Fibroblast of lung (primary cell): ENCODE measurements at regions not wholly inside any gene's neighbourhood (a gene's known extent, or its start where the extent isn't known, plus 50 kb on each side); places are given as distances from the start of the nearest gene placed in this dataset.
A peak's percentile ranks its signal among the peaks of the same experiment; 100 is the strongest.

Experiments used
- DNase-seq, 2 donors: peaks; one replicate each; pipeline versions ENCODE4 v3.0.0 to v3.0.0-alpha.2; 2010; ENCODE audit warnings: low read depth in 2 of 2
- H2AFZ ChIP-seq: 2 replicates; pipeline ENCODE4 v1.5.1; 2012; ENCODE audit warnings: low read length, control low read depth, inconsistent platforms
- H3K27ac ChIP-seq: 2 replicates; pipeline ENCODE4 v1.5.1; 2011; ENCODE audit warnings: low read length, control low read depth; ENCODE audit not compliant: insufficient read depth
- H3K27me3 ChIP-seq: 2 replicates; pipeline ENCODE4 v1.5.1; 2011; ENCODE audit warnings: mild to moderate bottlenecking, low read length; ENCODE audit not compliant: control insufficient read depth, insufficient read depth
- H3K36me3 ChIP-seq: 2 replicates; pipeline ENCODE4 v1.5.1; 2011; ENCODE audit warnings: low read length; ENCODE audit not compliant: control insufficient read depth, insufficient read depth
- H3K4me1 ChIP-seq: 2 replicates; pipeline ENCODE4 v1.5.1; 2011; ENCODE audit warnings: low read length; ENCODE audit not compliant: control insufficient read depth, insufficient read depth; ENCODE audit errors: extremely low read depth
- H3K4me2 ChIP-seq: 2 replicates; pipeline ENCODE4 v1.5.1; 2011; ENCODE audit warnings: low read length, control low read depth; ENCODE audit not compliant: insufficient read depth; ENCODE audit errors: extremely low read depth
- H3K4me3 ChIP-seq, 4 experiments: fragments of 200-600 bp in 1 of 4; sonication (generic) in 1 of 4; replicated peaks in 1 of 4; 2 replicates each; pipeline ENCODE4 v1.5.1; 2011 to 2016; ENCODE audit warnings: low read length in 4 of 4, low read depth in 3 of 4, mild to moderate bottlenecking in 3 of 4, control low read depth in 2 of 4, inconsistent platforms in 1 of 4, mixed read lengths in 1 of 4; ENCODE audit not compliant: insufficient read depth in 1 of 4; ENCODE audit errors: control extremely low read depth in 1 of 4
- H3K79me2 ChIP-seq: 2 replicates; pipeline ENCODE4 v1.5.1; 2012; ENCODE audit warnings: mild to moderate bottlenecking, low read length, inconsistent platforms; ENCODE audit not compliant: control insufficient read depth, insufficient read depth
- H3K9ac ChIP-seq: 2 replicates; pipeline ENCODE4 v1.5.1; 2011; ENCODE audit warnings: mild to moderate bottlenecking, low read length, control low read depth; ENCODE audit not compliant: insufficient read depth
- H3K9me3 ChIP-seq: 2 replicates; pipeline ENCODE4 v1.5.1; 2012; ENCODE audit warnings: low read depth, low read length; ENCODE audit not compliant: control insufficient read depth, insufficient read depth
- H4K20me1 ChIP-seq: 2 replicates; pipeline ENCODE4 v1.5.1; 2011; ENCODE audit warnings: low read length; ENCODE audit not compliant: control insufficient read depth, insufficient read depth; ENCODE audit errors: extremely low read depth
- CTCF ChIP-seq, 2 donors: IDR thresholded peaks in 1 of 2; conservative IDR thresholded peaks in 1 of 2; 1 replicate in 1 of 2; 2 replicates in 1 of 2; pipeline ENCODE4 v1.5.1; 2011 to 2012; ENCODE audit warnings: low read length in 2 of 2, control low read depth in 1 of 2, inconsistent platforms in 1 of 2, low read depth in 1 of 2, mild to moderate bottlenecking in 1 of 2
- EZH2 ChIP-seq: IDR thresholded peaks from 2 replicates; pipeline ENCODE4 v1.5.1; 2012; ENCODE audit warnings: low read length, control low read depth, mild to moderate bottlenecking; ENCODE audit errors: missing control alignments

DNA sequence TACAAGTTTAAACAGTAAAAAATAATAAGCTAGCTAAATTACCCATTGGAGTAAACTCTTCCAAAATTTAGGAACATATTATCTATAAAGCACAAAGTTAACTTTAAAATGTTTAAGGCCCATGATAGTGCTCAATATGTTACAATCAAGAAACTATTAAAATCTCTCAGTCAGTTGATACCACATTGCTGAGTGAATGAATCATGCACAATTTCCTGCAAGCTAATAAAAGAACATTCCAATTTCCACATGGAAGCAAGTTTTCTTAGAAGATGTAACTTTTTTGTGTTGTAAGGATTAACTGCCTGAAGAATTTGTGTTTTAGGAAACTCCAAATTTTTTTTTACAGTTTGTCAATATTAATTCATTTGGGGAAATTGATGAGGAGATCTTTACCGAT lies 666.6 kb downstream of the SLITRK1 start:
- no peak overlapping the region for H3K4me2 ChIP-seq

DNA sequence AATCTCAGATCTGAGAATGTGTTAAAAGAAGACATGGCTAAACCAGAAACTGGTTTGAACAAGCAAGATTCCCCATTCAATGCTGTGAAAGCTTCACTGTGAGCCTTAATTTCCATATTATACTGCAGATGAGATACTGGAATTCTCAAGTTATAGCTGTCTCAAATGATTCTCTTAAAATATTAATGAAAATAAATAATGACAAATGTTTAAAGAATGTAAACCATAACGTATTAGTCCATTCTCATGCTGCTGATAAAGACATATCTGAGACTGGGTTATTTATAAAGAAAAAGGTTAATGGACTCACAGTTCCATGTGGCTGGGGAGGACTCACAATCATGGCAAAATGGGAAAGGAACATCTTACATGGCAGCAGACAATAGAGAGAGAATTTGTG lies 667.8 kb downstream of the SLITRK1 start:
- Histone ChIP-seq H3K9me3 (no peaks in the 10 kb centered on the region), H3K4me1 (no peaks in the 10 kb centered on the region), H3K9ac (no peak overlapping the region), H4K20me1 (no peaks in the 10 kb centered on the region), H3K36me3 (no peaks in the 10 kb centered on the region), H3K4me3 (no peak overlapping the region), H3K79me2 (no peaks in the 10 kb centered on the region), H3K27ac (peak overlapping the region; percentile 6), H3K27me3 (no peaks in the 10 kb centered on the region), H2AFZ (no peak overlapping the region), H3K4me2 (no peak overlapping the region)
- DNase-seq: peak in 1 of 2 donors; percentile 8
- TF ChIP-seq CTCF (conservative IDR thresholded peaks at IDR 0.05 in 1 of 2, IDR thresholded peaks at IDR 0.05 in 1 of 2; ENCODE audit: low read depth in 1 of 2, low read length in 2 of 2) (no peak), EZH2 (no peak)

More for the DNA sequence above, 666.6 kb downstream of the SLITRK1 start:
- Histone ChIP-seq H3K79me2 (no peaks in the 10 kb centered on the region), H3K4me3 (no peak overlapping the region), H4K20me1 (no peaks in the 10 kb centered on the region), H3K9ac (no peak overlapping the region), H3K27me3 (no peaks in the 10 kb centered on the region), H3K9me3 (no peaks in the 10 kb centered on the region), H3K27ac (peak overlapping the region; percentile 65), H2AFZ (no peak overlapping the region), H3K36me3 (no peaks in the 10 kb centered on the region), H3K4me1 (no peaks in the 10 kb centered on the region)
- DNase-seq: peak; percentile 72
- TF ChIP-seq CTCF (conservative IDR thresholded peaks at IDR 0.05 in 1 of 2, IDR thresholded peaks at IDR 0.05 in 1 of 2; ENCODE audit: low read depth in 1 of 2, low read length in 2 of 2) (no peak), EZH2 (no peak)

- Histone ChIP-seq H2AFZ (no peak overlapping the region), H3K36me3 (no peaks in the 10 kb centered on the region), H3K9ac (no peak overlapping the region), H3K79me2 (no peaks in the 10 kb centered on the region), H3K9me3 (no peaks in the 10 kb centered on the region), H4K20me1 (no peaks in the 10 kb centered on the region), H3K27me3 (no peaks in the 10 kb centered on the region), H3K27ac (no peak overlapping the region), H3K4me2 (no peak overlapping the region), H3K4me3 (no peak overlapping the region), H3K4me1 (no peaks in the 10 kb centered on the region)
- TF ChIP-seq CTCF (conservative IDR thresholded peaks at IDR 0.05 in 1 of 2, IDR thresholded peaks at IDR 0.05 in 1 of 2; ENCODE audit: low read depth in 1 of 2, low read length in 2 of 2) (no peak), EZH2 (no peak)
- peak in 1 of 2 donors; percentile 79 for DNase-seq
Observed at GRCh38 chr13:83211301-83211700, 671.0 kb downstream of the SLITRK1 start.
